ENCODE measurements at regions not wholly inside any gene's neighbourhood (a gene's known extent, or its start where the extent isn't known, plus 50 kb on each side); places are given as distances from the start of the nearest gene placed in this dataset.

DNA sequence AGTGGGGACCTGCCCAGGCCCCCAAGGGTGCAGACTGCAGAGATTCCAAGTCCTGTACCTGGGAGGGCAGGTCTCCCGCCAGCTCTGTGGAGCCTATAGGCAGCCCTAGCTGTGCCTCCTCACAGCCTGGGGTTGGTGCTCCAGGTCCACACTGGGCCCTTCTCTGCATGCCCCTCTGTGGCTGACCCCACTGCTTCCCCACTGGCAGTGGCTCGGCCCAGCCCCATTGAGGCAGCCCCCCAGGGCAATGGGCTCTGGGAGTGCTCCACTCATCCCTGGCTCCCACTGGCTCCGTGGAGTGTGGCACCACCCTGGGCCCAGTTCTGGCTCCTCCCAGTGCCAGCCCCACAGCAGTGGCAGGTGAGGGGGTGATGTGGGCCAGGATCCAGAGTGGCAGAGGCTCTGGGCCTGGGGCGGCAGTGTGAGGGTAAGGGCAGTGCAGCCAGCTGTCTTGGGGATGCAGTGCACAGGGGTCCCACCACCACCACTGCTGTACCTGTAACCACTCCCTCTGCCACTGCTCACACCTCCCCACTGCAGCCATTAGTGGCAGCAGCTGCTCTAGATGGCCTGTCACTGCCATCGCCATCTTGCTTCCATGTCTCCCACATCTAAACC, 312.2 kb downstream of the GPM6A start:
- no peak for DNase-seq (ENCODE audit: extremely low read depth, low read depth)
- TF ChIP-seq, protein P1, sequence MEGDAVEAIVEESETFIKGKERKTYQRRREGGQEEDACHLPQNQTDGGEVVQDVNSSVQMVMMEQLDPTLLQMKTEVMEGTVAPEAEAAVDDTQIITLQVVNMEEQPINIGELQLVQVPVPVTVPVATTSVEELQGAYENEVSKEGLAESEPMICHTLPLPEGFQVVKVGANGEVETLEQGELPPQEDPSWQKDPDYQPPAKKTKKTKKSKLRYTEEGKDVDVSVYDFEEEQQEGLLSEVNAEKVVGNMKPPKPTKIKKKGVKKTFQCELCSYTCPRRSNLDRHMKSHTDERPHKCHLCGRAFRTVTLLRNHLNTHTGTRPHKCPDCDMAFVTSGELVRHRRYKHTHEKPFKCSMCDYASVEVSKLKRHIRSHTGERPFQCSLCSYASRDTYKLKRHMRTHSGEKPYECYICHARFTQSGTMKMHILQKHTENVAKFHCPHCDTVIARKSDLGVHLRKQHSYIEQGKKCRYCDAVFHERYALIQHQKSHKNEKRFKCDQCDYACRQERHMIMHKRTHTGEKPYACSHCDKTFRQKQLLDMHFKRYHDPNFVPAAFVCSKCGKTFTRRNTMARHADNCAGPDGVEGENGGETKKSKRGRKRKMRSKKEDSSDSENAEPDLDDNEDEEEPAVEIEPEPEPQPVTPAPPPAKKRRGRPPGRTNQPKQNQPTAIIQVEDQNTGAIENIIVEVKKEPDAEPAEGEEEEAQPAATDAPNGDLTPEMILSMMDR (IDR thresholded peaks at IDR 0.05; ENCODE audit: low read depth, low read length) = no peak

DNA sequence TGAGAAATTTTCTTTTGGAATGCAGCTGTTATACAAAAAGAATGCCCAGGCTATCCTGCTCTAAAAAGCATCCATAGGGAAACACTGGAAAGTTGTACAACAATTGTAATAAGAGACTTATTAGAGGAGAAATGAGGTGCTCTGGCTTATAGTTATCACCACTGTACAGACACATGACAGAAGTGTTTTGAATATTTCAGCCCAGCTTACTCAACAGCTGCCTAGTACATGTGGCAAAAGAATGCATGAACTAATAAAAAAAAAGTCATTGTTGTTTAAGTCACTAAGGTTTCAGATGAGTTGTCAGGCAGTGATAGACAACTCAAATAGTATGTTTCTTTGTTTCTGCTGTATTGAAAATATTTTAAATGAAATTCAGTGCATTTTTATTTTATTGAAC, 307.7 kb downstream of the GPM6A start:
- DNase-seq (ENCODE audit: extremely low read depth, low read depth) = no peak
- TF ChIP-seq, protein P1 (IDR thresholded peaks at IDR 0.05; ENCODE audit: low read depth, low read length) = no peak

DNA sequence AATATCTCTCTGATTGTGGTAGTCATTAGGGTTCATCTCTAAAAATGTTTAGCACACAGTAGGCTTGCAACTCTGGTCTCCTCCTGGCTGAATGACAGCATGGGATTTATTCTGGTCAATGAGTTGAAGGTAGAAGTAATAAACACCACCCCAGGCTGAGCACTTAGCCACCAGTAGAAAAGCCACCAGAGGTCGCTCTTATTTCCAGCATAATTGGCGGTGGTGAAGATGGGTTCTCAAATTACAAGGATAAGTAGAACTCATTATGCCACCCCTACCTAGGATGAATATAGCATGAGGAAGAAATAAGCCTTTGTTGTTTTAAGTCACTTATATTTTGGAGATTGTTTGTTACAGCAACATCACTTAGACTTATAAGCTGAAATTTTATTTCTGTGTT, 302.7 kb downstream of the GPM6A start:
- DNase-seq (ENCODE audit: extremely low read depth, low read depth) = no peak
- TF ChIP-seq, protein P1 (IDR thresholded peaks at IDR 0.05; ENCODE audit: low read depth, low read length) = no peak; the same call in 1 of the 2 replicates

DNA sequence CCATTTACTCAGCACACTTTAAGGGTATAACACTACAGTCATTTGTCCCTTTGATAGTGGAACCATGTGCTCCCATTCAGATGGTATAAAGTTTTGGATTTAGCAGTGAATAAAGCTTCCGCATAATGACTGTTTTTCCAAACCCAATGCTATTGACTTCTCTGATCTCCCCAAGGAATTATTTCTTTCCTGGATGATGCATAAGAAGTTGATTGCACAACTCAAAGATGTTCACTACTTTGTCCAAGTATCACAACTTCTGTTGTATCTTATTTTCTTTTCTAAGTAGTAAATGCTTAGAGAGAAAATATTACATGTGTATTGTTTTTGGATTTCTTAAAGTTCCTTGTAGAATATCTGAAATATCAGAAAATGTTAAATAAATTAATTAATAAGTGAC, 300.2 kb downstream of the GPM6A start:
- TF ChIP-seq, protein P1 (IDR thresholded peaks at IDR 0.05; ENCODE audit: low read depth, low read length) = no peak
- DNase-seq (ENCODE audit: extremely low read depth, low read depth) = no peak

DNA sequence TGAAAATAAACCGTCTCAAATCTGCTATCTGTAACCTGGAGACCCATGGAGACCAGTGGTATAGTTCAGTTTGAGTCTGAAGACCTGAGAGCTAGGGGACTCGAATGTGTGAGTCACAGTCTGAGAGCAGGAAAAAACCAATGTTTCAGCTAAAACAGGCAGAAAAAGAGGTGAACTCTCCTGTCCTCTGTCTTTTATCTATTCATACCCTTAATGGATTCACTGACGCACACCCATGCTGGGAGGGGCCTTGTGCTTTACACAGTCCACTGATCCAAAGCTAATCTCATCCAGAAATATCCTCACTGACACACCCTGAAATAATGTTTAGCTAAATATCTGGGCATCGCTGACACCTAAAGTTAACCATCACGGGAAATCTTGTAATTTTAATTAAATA, 297.9 kb downstream of the GPM6A start:
- TF ChIP-seq, protein P1 (IDR thresholded peaks at IDR 0.05; ENCODE audit: low read depth, low read length) = no peak
- no peak for DNase-seq (ENCODE audit: extremely low read depth, low read depth)

DNA sequence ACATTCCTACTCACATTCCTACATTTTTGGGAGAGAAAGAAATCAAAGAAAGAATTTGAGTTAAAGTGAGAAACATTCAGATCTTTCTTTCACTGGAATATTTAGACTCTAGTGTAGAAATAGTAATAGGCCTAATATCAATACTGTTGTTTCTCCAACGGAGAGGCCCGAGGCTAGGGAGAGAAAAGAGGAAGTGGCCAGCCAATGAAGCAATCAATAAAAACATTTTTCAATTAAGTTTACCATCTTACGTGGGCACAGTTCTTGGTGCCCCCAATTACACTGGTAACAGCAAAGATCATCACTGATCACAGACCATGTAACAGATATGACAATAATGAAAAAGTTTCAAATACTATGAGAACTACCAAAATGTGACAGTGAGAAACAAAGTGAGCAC, 281.4 kb downstream of the GPM6A start:
- TF ChIP-seq, protein P1 (IDR thresholded peaks at IDR 0.05; ENCODE audit: low read depth, low read length) = no peak
- DNase-seq (ENCODE audit: extremely low read depth, low read depth) = no peak

DNA sequence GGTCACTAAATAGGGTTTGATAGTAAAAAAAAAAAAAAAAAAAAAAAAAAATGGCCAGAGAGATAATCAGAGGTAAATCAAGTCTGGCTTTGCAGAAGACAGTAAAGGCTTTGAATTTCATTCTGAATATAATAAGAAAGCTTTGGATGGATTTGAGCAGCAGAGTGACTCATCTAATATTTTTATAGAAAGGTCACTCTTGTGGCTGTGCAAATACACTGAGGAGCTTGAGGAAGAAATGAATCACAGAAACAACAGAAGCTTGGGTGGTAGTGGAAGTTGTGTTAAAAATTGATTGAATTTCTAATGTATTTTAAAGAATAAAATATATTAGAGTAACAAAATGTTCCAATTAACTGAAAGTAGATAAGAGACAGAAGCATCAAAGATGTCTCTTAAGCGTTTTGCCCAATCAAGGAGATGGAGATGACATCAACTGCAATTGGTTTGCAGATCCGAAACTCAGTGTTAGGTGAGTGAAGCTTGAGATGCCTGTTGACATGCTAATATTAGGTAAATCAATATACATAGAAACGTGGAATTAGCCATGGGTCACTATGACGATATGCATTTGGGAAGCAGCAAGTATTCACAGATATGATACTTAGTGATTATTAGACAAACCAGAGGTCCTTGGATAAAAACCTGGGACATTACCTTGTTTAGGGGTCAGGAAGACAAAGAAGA, 280.5 kb downstream of the GPM6A start:
- no peak for DNase-seq (ENCODE audit: extremely low read depth, low read depth)
- TF ChIP-seq, protein P1 (IDR thresholded peaks at IDR 0.05; ENCODE audit: low read depth, low read length) = no peak

Data from AG09319 (cell line).